ENCODE measurements at regions not wholly inside any gene's neighbourhood (a gene's known extent, or its start where the extent isn't known, plus 50 kb on each side); places are given as distances from the start of the nearest gene placed in this dataset.
"Not testable (repeated sequence)": the region's sequence is repeated elsewhere in the genome, so short reads cannot be mapped to it uniquely, and the experiment has no call there.

DNA sequence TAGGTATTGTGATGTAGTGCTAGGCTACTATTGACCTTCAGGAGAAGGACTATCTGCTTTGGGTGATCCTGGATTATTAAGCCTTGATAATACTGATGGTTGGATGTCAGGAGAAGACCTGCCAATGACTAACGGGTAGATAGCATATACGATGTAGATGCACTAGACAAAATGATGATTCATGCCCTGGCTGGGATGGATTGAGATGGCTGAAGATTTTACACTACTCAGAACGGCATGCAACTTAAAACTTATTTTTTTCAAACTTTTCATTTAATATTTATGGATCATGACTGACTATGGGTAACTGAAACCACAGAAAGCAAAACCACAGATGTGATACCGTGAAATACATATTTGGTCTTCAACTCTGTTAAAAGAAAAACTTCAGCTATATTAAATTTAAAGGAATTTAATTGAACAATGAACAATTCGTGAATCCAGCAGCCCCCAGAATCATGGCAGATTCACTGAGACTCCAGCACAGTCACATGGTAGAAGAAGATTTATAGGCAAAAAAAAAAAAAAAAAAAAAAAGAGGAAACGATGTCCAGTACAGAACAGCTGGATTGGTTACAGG, 124.6 kb upstream of the CDK13 start:
- no peaks in the 10 kb centered on the region for H3K4me1 Mint-ChIP-seq (ENCODE audit: unreplicated experiment)
- no peaks in the 10 kb centered on the region for H3K9me3 Mint-ChIP-seq (ENCODE audit: unreplicated experiment)
- TF ChIP-seq, protein P1, sequence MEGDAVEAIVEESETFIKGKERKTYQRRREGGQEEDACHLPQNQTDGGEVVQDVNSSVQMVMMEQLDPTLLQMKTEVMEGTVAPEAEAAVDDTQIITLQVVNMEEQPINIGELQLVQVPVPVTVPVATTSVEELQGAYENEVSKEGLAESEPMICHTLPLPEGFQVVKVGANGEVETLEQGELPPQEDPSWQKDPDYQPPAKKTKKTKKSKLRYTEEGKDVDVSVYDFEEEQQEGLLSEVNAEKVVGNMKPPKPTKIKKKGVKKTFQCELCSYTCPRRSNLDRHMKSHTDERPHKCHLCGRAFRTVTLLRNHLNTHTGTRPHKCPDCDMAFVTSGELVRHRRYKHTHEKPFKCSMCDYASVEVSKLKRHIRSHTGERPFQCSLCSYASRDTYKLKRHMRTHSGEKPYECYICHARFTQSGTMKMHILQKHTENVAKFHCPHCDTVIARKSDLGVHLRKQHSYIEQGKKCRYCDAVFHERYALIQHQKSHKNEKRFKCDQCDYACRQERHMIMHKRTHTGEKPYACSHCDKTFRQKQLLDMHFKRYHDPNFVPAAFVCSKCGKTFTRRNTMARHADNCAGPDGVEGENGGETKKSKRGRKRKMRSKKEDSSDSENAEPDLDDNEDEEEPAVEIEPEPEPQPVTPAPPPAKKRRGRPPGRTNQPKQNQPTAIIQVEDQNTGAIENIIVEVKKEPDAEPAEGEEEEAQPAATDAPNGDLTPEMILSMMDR (IDR thresholded peaks at IDR 0.05): no peak
- H3K27me3 Mint-ChIP-seq (ENCODE audit: unreplicated experiment): peaks cover 71% of the 10 kb centered on the region
- DNase-seq (ENCODE audit: extremely low spot score, unreplicated experiment): no peak
- no peaks in the 10 kb centered on the region for H3K36me3 Mint-ChIP-seq (ENCODE audit: unreplicated experiment)
- H3K27ac Mint-ChIP-seq (ENCODE audit: unreplicated experiment): no peak overlapping the region
- no peak overlapping the region for H3K4me3 Mint-ChIP-seq (ENCODE audit: unreplicated experiment)

GRCh38 chr7:39826166-39826565, 123.9 kb upstream of the CDK13 start:
- Mint-ChIP-seq H3K27me3 (ENCODE audit: unreplicated experiment) (peaks cover 70% of the 10 kb centered on the region), H3K9me3 (ENCODE audit: unreplicated experiment) (no peaks in the 10 kb centered on the region), H3K36me3 (ENCODE audit: unreplicated experiment) (no peaks in the 10 kb centered on the region), H3K27ac (ENCODE audit: unreplicated experiment) (no peak overlapping the region), H3K4me3 (ENCODE audit: unreplicated experiment) (no peak overlapping the region), H3K4me1 (ENCODE audit: unreplicated experiment) (no peaks in the 10 kb centered on the region)
- TF ChIP-seq, protein P1 (IDR thresholded peaks at IDR 0.05): no peak
- no peak for DNase-seq (ENCODE audit: extremely low spot score, unreplicated experiment)

GRCh38 chr7:39827571-39827970, 122.5 kb upstream of the CDK13 start:
- Mint-ChIP-seq H3K27ac (ENCODE audit: unreplicated experiment) (no peak overlapping the region), H3K9me3 (ENCODE audit: unreplicated experiment) (no peaks in the 10 kb centered on the region), H3K27me3 (ENCODE audit: unreplicated experiment) (peaks cover 70% of the 10 kb centered on the region), H3K36me3 (ENCODE audit: unreplicated experiment) (no peaks in the 10 kb centered on the region), H3K4me3 (ENCODE audit: unreplicated experiment) (no peak overlapping the region), H3K4me1 (ENCODE audit: unreplicated experiment) (no peaks in the 10 kb centered on the region)
- no peak for DNase-seq (ENCODE audit: extremely low spot score, unreplicated experiment)
- TF ChIP-seq, protein P1 (IDR thresholded peaks at IDR 0.05): no peak

DNA sequence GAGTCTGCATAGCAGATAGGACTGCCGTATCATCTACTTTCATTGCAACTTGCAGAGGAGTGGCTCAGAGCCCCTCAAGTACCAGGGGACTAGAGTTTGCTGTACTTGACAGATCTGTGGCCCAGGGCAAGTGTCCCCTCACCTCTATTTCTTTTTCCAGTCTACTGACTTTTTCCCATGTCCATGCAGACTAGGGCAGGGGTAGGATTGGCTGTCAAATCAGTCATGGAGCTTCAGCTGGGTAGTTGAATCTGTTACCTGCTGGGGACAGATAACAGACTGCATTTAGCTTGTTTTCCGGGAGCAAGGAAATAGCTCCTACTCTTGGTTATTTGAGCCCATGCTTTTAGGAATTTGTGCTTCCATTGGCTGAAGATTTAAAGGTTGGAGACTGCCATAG, 121.0 kb upstream of the CDK13 start:
- Mint-ChIP-seq H3K4me3 (ENCODE audit: unreplicated experiment) (no peak overlapping the region), H3K27me3 (ENCODE audit: unreplicated experiment) (peaks cover 68% of the 10 kb centered on the region), H3K4me1 (ENCODE audit: unreplicated experiment) (peaks cover 5% of the 10 kb centered on the region), H3K36me3 (ENCODE audit: unreplicated experiment) (no peaks in the 10 kb centered on the region), H3K9me3 (ENCODE audit: unreplicated experiment) (no peaks in the 10 kb centered on the region), H3K27ac (ENCODE audit: unreplicated experiment) (no peak overlapping the region)
- TF ChIP-seq, protein P1 (IDR thresholded peaks at IDR 0.05): no peak
- no peak for DNase-seq (ENCODE audit: extremely low spot score, unreplicated experiment)

GRCh38 chr7:39832519-39833085, 117.5 kb upstream of the CDK13 start:
- Mint-ChIP-seq H3K9me3 (ENCODE audit: unreplicated experiment) (no peaks in the 10 kb centered on the region), H3K4me1 (ENCODE audit: unreplicated experiment) (peaks cover 7% of the 10 kb centered on the region), H3K27ac (ENCODE audit: unreplicated experiment) (no peak overlapping the region), H3K27me3 (ENCODE audit: unreplicated experiment) (peaks cover 77% of the 10 kb centered on the region), H3K4me3 (ENCODE audit: unreplicated experiment) (peak overlapping the region; percentile 50), H3K36me3 (ENCODE audit: unreplicated experiment) (no peaks in the 10 kb centered on the region)
- DNase-seq (ENCODE audit: extremely low spot score, unreplicated experiment): no peak
- TF ChIP-seq, protein P1 (IDR thresholded peaks at IDR 0.05): no peak

GRCh38 chr7:39833180-39833799, 116.8 kb upstream of the CDK13 start:
- Mint-ChIP-seq H3K27me3 (ENCODE audit: unreplicated experiment) (peaks cover 75% of the 10 kb centered on the region), H3K4me3 (ENCODE audit: unreplicated experiment) (peak overlapping the region; percentile 66)
- not testable (repeated sequence) for H3K9me3 Mint-ChIP-seq (ENCODE audit: unreplicated experiment); H3K4me1 Mint-ChIP-seq (ENCODE audit: unreplicated experiment); DNase-seq (ENCODE audit: extremely low spot score, unreplicated experiment); H3K36me3 Mint-ChIP-seq (ENCODE audit: unreplicated experiment); H3K27ac Mint-ChIP-seq (ENCODE audit: unreplicated experiment)

DNA sequence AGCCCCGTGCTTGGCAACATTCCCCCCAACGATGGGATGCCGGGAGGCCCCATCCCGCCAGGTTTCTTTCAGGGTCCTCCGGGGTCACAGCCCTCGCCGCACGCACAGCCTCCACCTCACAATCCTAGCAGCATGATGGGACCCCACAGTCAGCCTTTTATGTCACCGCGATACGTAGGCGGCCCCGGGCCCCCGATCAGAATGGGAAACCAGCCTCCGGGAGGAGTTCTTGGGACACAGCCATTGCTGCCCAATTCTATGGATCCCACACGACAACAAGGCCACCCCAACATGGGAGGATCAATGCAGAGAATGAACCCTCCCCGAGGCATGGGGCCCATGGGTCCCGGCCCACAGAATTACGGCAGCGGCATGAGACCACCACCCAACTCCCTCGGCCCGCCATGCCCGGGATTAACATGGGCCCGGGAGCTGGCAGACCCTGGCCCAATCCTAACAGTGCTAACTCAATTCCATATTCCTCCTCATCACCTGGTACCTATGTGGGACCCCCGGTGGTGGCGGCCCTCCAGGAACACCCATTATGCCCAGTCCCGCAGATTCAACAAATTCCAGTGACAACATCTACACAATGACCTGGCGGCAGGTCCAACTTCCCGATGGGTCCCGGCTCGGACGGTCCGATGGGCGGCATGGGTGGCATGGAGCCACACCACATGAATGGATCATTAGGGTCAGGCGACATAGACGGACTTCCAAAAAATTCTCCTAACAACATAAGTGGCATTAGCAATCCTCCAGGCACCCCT, 116.0 kb upstream of the CDK13 start:
- H3K36me3 Mint-ChIP-seq (ENCODE audit: unreplicated experiment); H3K4me1 Mint-ChIP-seq (ENCODE audit: unreplicated experiment); DNase-seq (ENCODE audit: extremely low spot score, unreplicated experiment); H3K27ac Mint-ChIP-seq (ENCODE audit: unreplicated experiment); H3K9me3 Mint-ChIP-seq (ENCODE audit: unreplicated experiment): not testable (repeated sequence)
- H3K27me3 Mint-ChIP-seq (ENCODE audit: unreplicated experiment): peaks cover 68% of the 10 kb centered on the region
- peak overlapping the region; percentile 66 for H3K4me3 Mint-ChIP-seq (ENCODE audit: unreplicated experiment)
